GM18520 (cell line): ENCODE measurements at regions not wholly inside any gene's neighbourhood (a gene's known extent, or its start where the extent isn't known, plus 50 kb on each side); places are given as distances from the start of the nearest gene placed in this dataset.

Experiments
- ATAC-seq: cut with Tn5 transposase; IDR thresholded peaks from one replicate; pipeline ENCODE4 v1.9.1; 2021; ENCODE audit not compliant: unreplicated experiment

DNA sequence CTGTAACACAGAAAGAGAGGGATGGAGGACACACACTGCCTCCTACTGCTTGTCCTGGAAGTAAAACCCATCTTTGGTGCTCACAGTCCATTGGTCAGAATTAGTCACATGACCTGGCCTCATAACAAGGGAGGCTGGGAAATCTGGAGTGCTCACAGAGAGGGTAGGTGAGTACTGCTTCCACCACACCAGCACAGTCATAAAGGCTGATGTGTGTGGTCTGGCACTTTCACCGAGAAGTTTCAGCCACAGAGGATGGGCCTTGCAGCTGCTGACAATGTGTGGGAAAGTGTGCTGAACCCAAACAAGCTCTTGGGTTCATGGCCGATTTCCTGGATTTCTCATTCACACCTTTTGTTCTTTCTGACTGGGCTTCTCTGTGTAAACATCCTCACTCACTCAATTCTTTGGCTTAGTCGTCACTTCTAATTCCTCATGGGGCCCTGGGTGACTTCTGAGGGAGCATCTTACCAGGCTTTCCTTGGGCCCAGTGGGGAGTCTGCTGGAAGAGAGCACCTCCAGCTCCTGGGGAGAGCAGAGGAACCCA is 100.7 kb downstream of the ASB7 start:
- ATAC-seq: peak; percentile 98

DNA sequence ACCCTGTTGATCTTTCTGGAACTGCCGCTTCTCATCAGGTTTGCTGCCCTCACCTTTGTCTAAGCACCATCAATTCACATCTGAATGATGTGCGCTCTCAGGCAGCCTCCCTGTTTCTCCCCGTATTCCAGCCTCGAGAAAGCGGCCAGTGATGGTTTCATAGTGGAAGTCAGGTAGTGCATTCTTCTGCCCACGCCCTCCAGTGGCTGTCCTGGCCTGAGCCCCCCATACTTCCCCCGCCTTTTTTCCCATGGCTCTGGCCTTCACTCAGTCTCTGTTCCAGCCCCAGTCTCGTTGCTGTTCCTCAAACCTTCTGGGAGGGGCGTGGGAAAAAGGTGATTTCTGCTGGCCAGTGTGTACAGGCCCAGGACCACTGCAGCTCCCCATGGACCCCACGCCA is 101.3 kb downstream of the ASB7 start:
- no peak for ATAC-seq

DNA sequence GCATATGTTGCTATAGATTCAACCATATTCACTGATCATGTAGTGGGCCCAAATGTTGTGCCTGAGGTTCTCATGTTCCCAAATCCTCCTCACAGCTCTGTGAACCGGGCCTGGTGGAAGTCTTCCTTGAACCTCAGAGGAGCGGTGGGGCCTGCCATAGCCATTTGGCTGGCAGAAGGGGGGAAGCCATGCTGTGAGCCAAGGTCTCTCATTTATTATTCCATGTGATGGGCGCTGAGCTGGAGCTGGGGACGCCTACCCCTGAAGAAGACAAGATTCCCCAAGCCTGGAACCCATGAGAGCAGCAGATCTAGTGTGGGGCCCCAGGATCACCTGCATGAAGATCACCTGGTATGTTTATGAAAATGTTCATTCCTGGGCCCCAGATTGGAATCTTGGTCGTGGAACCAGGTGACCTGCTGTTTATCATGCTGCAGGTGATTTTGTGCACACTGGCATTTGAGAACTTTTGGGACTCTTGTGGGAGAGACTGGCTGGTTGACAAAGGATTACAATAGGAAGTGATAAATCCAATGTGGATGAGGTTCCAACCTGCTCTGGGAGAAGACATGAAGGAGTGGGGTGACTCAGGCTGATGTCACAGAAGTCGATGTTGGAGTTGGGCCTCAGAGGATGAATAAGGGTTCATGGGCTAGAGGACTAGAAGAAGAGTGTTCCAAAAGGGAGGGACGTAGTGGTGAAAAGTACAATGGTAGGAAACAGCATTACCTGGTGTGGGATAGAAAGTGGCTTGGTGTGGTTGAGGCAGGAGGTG is 102.1 kb downstream of the ASB7 start:
- no peak for ATAC-seq

DNA sequence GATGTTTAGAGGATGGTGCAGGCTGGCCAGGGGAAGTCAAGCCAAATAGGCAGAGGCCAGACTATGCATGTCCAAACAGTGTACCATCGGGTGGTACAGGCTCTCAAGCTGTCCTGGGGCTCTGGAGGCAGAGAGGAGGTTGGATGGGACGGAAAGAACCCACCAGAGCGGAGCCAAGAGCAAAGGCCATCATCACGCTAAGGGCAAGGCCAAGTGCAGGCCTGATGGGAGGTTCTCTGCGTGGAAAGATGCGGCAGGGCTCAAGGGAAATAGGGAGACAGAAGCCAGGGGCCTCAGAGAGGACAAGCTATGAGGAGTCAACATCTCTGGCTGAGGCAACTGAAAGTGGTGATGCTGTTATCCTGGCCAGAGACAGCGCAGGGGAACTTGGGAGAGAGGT is 102.7 kb downstream of the ASB7 start:
- no peak for ATAC-seq

DNA sequence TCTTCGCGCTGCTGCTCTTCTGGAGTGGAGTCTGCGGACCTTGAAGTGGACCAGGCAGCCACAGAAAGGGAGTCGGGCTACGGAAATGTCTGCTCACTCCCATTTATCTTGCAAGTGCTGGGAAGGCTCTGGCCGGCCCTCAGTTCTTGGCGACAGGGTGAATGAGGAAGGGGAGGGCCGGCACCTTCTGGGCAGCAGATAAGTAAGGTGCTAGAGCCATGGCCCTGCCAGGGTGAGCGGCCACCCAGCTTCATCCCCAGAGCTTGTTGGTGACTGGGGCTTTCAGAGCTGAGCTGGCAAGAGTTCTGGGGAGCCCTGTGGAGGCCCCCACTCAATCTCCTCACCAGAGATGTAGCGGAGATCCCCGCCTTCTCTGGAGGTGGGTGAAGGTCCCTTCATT is 103.5 kb downstream of the ASB7 start:
- no peak for ATAC-seq

DNA sequence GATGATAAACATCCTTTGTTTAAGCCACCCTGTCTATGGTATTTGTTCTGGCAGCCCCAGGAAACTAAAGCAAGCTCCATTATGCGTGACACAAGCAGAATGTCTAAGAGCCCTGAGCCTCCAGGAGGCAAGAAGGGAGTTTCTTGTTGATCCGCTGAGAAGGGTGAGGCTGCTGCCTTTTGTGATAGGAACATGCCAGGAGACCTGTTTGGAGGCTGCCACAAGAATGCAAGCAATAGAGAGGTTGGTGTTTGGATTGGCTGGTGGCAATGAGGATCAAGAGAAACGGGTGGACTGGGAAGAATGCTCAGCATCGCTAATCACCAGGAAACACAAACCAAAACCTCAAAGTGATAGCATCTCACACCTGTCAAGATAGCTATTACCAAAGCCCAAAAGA is 104.8 kb downstream of the ASB7 start:
- no peak for ATAC-seq

DNA sequence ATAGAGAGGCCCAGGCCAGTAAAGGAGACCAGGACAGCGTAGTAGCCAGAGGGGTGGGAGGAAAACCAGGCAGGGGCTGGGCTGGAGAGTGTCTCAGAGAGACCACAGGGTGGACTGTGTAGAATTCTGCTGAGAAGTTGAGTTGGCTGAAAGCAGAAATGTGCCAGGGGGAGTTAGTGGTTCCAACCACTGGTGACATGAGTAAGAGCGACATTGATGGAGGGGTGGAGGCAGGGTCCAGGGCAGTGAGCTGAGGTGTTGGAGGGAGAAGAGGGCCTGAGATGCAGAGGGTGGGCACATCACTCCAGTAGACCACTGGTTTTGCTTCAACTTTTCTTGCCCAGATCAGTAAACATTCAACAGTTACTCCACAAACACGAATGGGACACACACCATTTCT is 106.5 kb downstream of the ASB7 start:
- ATAC-seq: no peak

DNA sequence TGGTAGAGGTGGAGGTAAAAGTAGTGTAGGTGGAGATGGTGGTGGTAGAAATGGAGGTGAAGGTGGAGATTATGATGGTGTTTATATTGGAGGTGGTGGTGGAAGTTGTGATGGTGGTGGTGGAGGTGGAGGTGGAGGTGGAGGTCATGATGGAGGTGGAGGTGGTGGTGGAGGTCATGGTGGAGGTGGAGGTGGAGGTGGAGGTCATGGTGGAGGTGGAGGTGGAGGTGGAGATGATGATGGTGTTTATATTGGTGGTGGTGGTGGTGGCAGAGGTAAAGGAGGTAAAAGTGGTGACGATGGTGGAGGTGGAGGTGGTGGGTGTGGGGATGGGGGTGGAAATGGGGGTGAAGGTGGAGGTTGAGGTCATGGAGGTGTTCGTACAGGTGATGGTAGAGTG is 107.8 kb downstream of the ASB7 start:
- ATAC-seq: no peak

DNA sequence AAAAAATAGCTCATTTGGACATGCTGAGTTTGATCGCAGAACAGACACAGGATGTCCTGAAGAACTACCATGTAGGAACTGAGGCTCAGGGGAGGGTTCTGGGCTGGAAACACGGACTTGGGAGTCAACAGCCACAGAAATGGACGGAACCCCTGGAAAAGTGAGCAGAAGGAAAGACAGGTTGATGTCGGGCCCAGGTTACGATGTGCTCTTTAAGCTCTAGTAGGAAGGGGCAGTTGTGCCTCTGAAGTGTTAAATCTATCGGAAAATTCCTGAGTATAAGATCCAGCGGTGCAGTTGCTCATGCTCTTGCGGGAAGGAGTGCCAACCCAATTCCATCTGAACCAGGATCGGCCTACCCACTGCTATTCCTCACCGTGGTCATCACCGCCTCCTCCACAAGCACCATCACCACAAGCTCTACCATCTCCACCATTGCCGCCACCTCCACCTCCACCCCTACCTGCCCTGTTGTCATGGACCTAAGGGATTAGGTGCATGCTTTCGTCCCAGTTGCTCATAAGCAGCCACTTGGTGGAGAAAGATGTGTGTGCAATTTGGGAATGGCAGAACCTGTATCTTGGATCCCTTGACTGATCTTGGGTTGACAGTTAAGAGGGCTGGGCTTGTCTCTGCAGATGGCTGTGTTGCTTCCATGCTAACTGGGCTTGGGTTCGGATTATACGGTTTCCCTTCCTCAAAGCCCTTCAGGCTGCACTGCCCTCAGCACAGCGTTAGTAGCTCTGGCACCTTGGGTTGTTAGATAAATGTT is 108.5 kb downstream of the ASB7 start:
- ATAC-seq: no peak

DNA sequence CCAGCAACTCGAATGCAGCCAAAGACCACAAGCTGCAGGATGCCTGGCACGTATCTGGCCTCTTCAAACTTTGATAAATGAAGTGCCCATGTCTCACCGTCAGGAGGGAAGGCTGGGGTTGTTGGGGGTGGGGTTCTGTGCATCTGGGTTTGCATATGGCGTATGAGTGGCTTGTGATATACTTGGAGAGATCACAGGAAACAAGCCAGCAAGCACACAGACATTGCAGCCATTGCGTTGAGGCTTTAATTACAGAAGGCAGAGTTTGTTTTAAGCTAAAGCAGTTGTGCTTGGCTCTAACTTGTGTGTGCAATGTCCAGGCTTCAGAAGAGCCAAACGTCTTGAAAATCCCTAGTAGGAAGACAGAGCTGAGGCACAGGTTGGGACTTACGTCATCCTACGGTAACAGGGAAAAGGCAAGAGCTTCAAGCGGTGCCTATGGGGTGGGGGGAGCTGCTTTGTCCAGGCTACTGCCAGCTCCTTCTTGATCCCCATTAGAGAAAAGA is 109.2 kb downstream of the ASB7 start:
- ATAC-seq: no peak

DNA sequence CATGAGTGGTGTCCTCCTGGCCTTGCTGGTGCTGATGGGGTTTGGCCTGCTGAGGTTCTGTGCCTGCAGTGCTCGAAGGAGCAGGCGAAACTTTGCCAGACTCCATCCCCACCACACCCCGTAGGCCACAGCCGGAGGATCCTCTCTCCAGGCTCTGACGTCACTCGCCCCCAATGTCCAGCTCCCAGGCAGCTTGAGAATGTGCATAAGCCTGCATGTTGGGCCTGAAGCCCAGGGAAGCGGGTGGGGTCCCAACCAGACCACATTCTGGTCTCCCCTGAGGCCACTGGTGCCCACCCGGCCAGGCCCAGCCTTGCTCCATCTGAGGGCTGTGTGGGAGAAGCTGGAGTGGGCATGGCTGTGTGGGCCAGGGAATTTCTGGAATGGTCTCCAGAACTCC is 109.8 kb downstream of the ASB7 start:
- ATAC-seq: no peak

DNA sequence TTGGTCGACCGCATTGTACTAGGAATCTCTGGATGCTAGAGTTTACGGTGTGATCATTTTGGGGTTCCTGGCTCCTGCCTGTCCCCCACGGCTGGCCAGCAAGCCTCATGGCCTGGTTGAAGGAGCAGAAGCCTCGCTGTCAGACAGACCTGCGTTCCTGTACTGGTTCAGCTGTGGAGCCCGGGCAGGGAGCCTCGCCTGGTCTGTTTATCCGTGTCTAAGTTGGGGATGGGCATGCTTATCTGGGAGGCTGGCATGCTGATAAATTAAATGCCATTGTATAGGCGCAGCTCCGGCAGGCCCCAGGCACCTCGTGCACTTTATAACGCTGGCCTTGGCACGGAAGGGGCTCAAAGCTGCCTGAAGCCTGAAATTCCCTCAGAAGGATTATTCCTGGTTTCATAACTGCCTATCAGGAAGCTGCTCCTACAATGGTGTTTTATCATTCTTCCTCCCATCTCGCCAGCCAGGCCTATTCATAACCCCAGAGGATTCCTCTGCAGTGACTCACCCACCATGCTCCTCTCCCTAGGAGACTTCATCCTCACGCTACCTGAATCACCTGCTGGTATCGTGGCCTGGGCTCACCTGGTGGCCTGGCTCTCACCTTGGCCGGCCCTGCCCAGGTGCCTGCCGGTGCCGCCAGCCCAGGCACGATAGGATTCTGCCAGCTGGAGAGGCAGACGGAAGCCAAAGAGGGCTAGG is 110.9 kb downstream of the ASB7 start:
- ATAC-seq: no peak

DNA sequence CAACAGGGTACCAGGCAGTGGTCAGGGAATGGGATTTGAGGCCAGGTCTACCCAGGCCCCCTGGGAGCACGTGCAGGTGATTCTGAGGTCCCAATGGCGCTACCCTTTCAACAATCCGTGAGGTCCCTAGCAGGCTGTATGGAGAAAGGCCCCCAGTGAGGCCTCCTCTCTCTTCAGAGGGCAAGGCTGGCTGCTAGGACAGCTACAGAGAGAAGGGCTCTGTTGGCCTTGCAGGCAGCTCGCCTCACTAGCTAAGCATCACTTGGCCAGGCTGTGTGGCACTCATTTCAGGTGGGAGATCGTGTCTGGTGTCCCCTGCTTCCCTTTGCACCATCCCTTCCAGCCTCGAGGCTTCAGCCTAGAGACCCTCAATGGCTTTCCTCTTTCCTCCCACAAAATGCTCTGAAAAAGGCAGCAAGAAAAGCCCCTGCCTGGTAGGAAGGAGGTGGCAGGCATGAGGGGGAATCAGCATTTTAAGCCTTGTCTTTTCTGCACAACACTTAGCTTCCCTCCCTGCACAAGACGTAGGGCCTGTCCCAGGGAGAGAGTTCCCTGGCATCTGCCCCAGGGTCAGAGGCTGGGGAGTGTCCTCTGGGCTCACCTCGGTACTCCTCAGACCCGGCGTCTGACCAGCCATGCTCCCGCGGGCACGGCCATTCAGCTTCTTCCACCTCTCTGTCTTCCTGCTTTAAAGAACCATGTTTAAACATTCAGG is 111.8 kb downstream of the ASB7 start:
- no peak for ATAC-seq

DNA sequence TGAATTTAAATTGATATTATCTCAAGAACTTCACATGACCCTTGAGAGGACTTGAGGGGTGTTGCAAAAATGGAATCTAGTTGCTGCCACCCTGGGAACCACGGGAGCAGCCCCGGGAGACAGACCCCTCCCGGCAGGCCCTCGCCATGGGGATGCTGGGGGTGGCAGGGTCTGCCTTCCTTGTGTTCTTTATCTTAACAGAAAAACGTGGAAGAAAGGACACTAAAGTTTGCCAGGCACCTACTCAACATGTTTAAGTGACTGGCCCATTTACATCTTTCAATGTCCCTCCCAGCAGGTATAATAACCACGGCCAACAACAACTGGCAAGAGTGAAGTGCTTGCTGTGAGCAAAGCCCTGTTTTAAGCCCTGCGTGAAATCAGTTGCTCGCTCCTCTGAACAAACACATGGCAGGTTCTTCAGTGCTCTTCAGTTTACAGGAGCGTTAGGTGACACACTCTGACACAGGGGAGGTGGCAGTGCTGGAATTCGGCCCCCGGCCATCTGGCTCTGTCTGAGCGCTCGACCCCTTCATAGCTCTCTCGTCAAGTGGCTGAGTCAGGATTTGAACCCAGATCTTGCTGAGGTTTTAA is 112.5 kb downstream of the ASB7 start:
- no peak for ATAC-seq

DNA sequence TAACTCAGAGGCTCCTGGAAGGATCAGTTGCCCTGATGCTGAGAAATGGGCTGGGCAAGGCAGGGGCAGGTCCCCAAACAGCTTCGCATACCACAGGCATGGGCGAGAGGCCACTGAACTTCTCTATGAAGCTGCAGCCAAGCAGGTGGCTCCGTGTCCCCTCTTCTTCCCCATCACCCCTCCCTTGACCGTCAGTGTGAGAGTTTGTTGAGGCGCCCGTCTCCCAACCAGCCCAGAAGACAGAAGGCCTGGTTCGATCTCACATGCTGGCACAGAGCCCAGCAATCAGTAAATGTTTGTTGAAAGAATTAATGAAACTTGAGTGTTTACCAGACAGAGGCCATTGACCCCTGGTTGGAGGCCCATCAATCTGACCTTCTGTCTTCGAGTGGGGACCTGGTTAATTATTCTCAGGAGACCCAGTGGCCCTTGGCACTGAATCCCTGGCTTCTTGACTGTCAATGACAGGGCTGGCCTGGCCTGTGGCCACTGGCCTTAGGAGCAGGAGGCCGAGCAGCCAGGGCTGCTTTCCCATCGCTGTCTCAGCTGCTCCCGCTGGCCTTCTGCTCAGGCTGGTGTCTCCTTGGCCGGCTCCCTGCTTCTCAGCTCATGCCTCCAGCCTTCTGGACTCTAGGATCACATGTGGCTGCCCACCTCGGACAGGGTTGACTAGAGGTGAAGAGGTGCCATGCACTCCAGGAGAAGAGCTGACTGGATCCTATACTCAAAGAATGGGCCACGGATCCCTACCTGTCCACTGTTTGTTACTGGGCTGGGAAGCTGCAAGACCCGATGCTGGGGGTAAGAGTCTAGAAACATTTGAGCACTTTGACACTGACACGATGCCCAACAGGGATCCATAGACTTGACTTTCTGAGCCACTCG is 113.4 kb downstream of the ASB7 start:
- ATAC-seq: no peak

DNA sequence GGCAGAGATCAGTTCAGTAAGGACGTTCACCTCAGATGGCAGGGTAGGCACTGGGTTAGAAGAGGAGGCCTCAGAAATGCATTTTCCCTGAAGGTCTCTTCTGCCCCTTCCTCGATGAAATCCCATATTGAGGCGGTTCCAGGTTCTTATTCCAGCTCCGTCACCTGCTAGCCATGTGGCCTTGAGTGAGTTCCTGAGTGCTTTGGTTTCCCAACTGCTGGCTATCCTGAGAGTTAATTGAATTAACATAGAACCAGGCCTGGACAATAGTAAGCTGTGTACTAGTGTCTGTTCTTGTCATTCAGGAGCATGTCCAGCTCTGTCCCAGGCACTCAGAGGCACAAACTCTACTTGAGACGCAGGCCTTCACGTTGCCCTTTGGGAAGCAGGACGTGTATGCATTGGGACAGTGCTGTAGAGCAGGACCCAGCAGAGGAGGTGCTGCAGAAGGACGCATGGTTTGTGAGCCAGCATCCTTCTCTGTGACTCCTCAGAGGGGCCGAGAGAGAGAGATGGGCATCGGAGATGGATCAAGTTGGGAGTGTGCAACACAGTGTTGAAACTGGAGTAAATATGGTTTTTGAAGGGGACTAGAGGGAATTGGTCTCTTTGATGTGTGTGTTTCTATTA is 114.2 kb downstream of the ASB7 start:
- ATAC-seq: no peak

DNA sequence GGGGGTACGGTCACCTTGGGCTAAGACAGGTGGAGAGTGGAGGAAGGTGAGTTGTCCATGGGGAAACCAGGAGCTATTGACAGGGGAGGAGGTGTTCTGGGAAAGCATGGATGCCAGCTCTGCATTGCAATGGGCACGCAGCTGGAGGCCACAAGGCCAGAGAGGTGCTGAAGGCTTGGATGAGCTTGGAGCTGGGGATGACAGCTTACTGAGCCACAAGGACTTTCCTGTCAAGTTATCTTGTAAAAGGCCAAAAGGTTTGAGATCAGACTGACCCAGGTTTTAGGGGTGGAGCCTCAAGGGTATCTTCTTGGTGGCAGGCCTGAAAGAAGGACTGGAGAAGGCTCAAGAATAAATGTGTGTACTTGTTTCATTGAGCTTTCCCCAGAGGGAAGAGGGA is 115.2 kb downstream of the ASB7 start:
- no peak for ATAC-seq

DNA sequence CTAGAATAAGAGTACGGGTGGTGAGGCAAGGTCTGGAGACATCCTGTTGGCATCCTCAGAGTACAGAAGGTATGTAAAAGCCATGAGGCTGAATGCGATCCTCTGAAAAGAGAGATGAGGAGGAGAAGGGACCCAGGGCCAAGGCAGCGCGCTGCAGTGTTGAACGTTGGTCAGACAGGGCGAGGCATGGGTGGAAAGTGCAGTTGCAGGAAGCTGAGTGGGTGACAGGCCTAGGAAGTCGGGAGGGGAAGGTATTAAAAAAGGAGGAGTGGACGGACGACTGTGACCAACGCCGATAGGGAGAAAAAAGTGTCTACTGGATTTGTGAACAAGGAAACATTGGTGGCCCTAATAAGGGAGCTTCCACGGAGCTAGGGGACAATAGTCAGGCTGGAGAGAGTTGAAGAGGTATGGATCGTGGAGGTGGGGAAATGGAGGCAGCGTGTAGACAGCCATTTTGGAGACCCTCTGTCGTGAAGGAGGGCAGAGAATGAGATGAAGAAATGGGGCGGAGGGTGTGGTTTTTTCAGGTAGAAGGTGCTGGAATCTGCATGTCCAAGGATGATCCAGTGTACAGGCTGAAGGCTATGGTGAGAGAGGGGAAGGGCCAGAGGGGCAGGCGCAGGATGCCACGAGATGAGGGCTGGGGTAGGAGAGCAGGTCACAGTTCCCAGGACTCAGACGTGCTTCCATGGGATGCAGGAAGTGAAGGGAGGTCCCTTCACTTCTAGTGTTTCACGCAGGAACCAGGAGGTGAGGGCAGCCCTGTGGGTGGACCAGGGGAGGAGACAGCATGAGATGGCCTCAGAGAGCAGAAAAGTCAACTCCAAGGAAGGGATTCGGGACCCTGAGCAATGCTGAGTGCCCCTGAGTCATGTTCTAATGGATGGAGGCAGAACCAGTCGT is 115.9 kb downstream of the ASB7 start:
- ATAC-seq: no peak
